ENCODE measurements at regions not wholly inside any gene's neighbourhood (a gene's known extent, or its start where the extent isn't known, plus 50 kb on each side); places are given as distances from the start of the nearest gene placed in this dataset.

GRCh38 chr6:22006795-22007194 lies 290.0 kb downstream of the PRL start:
- intact Hi-C loops (cut with micrococcal nuclease; ENCODE audit: unreplicated experiment) (no loop called here), in situ Hi-C loops (cut with HindIII; ENCODE audit: low pct_unique_long_range_greater_than_20kb, low sequenced_read_pairs) (no loop called here)
- ChIA-PET CTCF (no interaction called here), POLR2A (no interaction called here)
- DNase-seq (ENCODE audit: low read depth, low spot score): no peak
- H3K4me1 ChIP-seq (ENCODE audit: control insufficient read depth, insufficient read depth, low read length): no peaks in the 10 kb centered on the region
- H3K27ac ChIP-seq (ENCODE audit: low read length): no peak overlapping the region
- no peaks in the 10 kb centered on the region for H3K9me3 ChIP-seq (ENCODE audit: control insufficient read depth, insufficient read depth, low read depth, low read length)
- no peaks in the 10 kb centered on the region for H3K36me3 ChIP-seq (ENCODE audit: control insufficient read depth, insufficient read depth, low read length)
- H3K4me3 ChIP-seq (ENCODE audit: low read depth in 2 of 2, low read length in 2 of 2): no peak overlapping the region
- no peak for TF ChIP-seq TCF7L2 (IDR thresholded peaks at IDR 0.05; ENCODE audit: low read depth, low read length)
- ATAC-seq: no peak
- no peaks in the 10 kb centered on the region for H3K27me3 ChIP-seq (ENCODE audit: control insufficient read depth, insufficient read depth, low read length)
- BruUV-seq (replicated peaks): no TSS peak

GRCh38 chr6:22007469-22007868 lies 289.4 kb downstream of the PRL start:
- CTCF ChIA-PET: no interaction called here
- BruUV-seq (replicated peaks): no TSS peak
- H3K27ac ChIP-seq (ENCODE audit: low read length): no peak overlapping the region
- in situ Hi-C loops (cut with HindIII; ENCODE audit: low pct_unique_long_range_greater_than_20kb, low sequenced_read_pairs) (no loop called here), intact Hi-C loops (cut with micrococcal nuclease; ENCODE audit: unreplicated experiment) (no loop called here)
- DNase-seq (ENCODE audit: low read depth, low spot score): no peak
- POLR2A ChIA-PET: no interaction called here
- H3K4me3 ChIP-seq (ENCODE audit: low read depth in 2 of 2, low read length in 2 of 2): no peak overlapping the region
- TF ChIP-seq TCF7L2 (IDR thresholded peaks at IDR 0.05; ENCODE audit: low read depth, low read length) (no peak), SIN3A (IDR thresholded peaks at IDR 0.05; ENCODE audit: borderline replicate concordance, insufficient read depth, low read depth, low read length) (no peak), POLR2AphosphoS5 (IDR thresholded peaks at IDR 0.05; ENCODE audit: low read depth, low read length) (no peak), REST (IDR thresholded peaks at IDR 0.05; ENCODE audit: insufficient read depth in 1 of 2, low read depth in 2 of 2, low read length in 1 of 2) (no peak), CTCF (IDR thresholded peaks at IDR 0.05) (no peak)
- no peaks in the 10 kb centered on the region for H3K36me3 ChIP-seq (ENCODE audit: control insufficient read depth, insufficient read depth, low read length)
- ATAC-seq: no peak
- H3K9me3 ChIP-seq (ENCODE audit: control insufficient read depth, insufficient read depth, low read depth, low read length): no peaks in the 10 kb centered on the region
- no peaks in the 10 kb centered on the region for H3K27me3 ChIP-seq (ENCODE audit: control insufficient read depth, insufficient read depth, low read length)
- H3K4me1 ChIP-seq (ENCODE audit: control insufficient read depth, insufficient read depth, low read length): no peaks in the 10 kb centered on the region

- no TSS peak for BruUV-seq (replicated peaks)
- intact Hi-C loops (cut with micrococcal nuclease; ENCODE audit: unreplicated experiment): no loop called here
- H3K27me3 ChIP-seq (ENCODE audit: control insufficient read depth, insufficient read depth, low read length): no peaks in the 10 kb centered on the region
- no peak for TF ChIP-seq SIN3A (IDR thresholded peaks at IDR 0.05; ENCODE audit: borderline replicate concordance, insufficient read depth, low read depth, low read length)
- TF ChIP-seq REST (IDR thresholded peaks at IDR 0.05; ENCODE audit: insufficient read depth in 1 of 2, low read depth in 2 of 2, low read length in 1 of 2): no peak
- no peak for TF ChIP-seq POLR2AphosphoS5 (IDR thresholded peaks at IDR 0.05; ENCODE audit: low read depth, low read length)
- TF ChIP-seq TCF7L2 (IDR thresholded peaks at IDR 0.05; ENCODE audit: low read depth, low read length): no peak
- no peak for TF ChIP-seq CTCF (IDR thresholded peaks at IDR 0.05)
- no peak overlapping the region; the same call in 1 of the 2 replicates for H3K27ac ChIP-seq (ENCODE audit: low read length)
- no peak for DNase-seq (ENCODE audit: low read depth, low spot score)
- no peaks in the 10 kb centered on the region for H3K4me1 ChIP-seq (ENCODE audit: control insufficient read depth, insufficient read depth, low read length)
- no peaks in the 10 kb centered on the region for H3K36me3 ChIP-seq (ENCODE audit: control insufficient read depth, insufficient read depth, low read length)
- ChIA-PET POLR2A (no interaction called here), CTCF (no interaction called here)
- no peaks in the 10 kb centered on the region for H3K9me3 ChIP-seq (ENCODE audit: control insufficient read depth, insufficient read depth, low read depth, low read length)
- in situ Hi-C loops (cut with HindIII; ENCODE audit: low pct_unique_long_range_greater_than_20kb, low sequenced_read_pairs): no loop called here
- no peak for ATAC-seq
- no peak overlapping the region for H3K4me3 ChIP-seq (ENCODE audit: low read depth in 2 of 2, low read length in 2 of 2)
Observed at GRCh38 chr6:22008248-22008836, 288.5 kb downstream of the PRL start.
